Uterus (tissue), 3 donors: ENCODE measurements at regions not wholly inside any gene's neighbourhood (a gene's known extent, or its start where the extent isn't known, plus 50 kb on each side); places are given as distances from the start of the nearest gene placed in this dataset.

ENCODE experiments used
- DNase-seq, 2 donors: peaks; one replicate each; pipeline ENCODE4 v3.0.0-alpha.2; 2019 to 2020
- H3K27ac ChIP-seq, 2 donors: fragments of 200-600 bp; sonication (generic); 1 replicate in 1 of 2; 2 replicates in 1 of 2; pipeline ENCODE4 v1.5.1; 2016 to 2018
- H3K27me3 ChIP-seq, 2 donors: fragments of 200-600 bp; sonication (generic); one replicate each; pipeline ENCODE4 v1.5.1; 2018 to 2019; ENCODE audit warnings: control low read depth in 1 of 2
- H3K36me3 ChIP-seq, 2 donors: fragments of 200-600 bp; sonication (generic); one replicate each; pipeline ENCODE4 v1.5.1; 2019; ENCODE audit warnings: control low read depth in 1 of 2
- H3K4me1 ChIP-seq, 2 donors: fragments of 200-600 bp; sonication (generic); one replicate each; pipeline ENCODE4 v1.5.1; 2018 to 2019; ENCODE audit warnings: control low read depth in 1 of 2
- H3K4me3 ChIP-seq, 2 donors: fragments of 200-600 bp; sonication (generic); 1 replicate in 1 of 2; 2 replicates in 1 of 2; pipeline ENCODE4 v1.5.1; 2018 to 2019; ENCODE audit warnings: mild to moderate bottlenecking in 1 of 2
- H3K9me3 ChIP-seq, 2 donors: fragments of 200-600 bp; sonication (generic); one replicate each; pipeline ENCODE4 v1.5.1; 2019; ENCODE audit warnings: control low read depth in 1 of 2
- CTCF ChIP-seq, 4 experiments: fragments of 200-600 bp in 2 of 4; fragments of 450-650 bp in 2 of 4; sonication (generic) in 2 of 4; IDR thresholded peaks; one replicate each; pipeline ENCODE4 v1.5.1; 2016 to 2019; ENCODE audit warnings: antibody characterized with exemption in 4 of 4, mild to moderate bottlenecking in 2 of 4, moderate library complexity in 1 of 4
- POLR2A ChIP-seq, 2 donors: fragments of 450-650 bp; IDR thresholded peaks; one replicate each; pipeline ENCODE4 v1.6.1; 2016; ENCODE audit warnings: antibody characterized with exemption in 2 of 2, mild to moderate bottlenecking in 1 of 2, moderate library complexity in 1 of 2
- intact Hi-C: fragments of 100-400 bp; cut with DNase I; formaldehyde crosslinking; loops from one replicate; pipeline ENCODE4 v1.15.1; 2023; ENCODE audit warnings: low total_unique reads
- donor health status: DM: yes; HTN: yes; CAD: no.

- H3K36me3 ChIP-seq, result no peaks in the 10 kb centered on the region
Measured at GRCh38 chr12:107169200-107169599, 75.9 kb upstream of the CRY1 start.

GRCh38 chr12:107178776-107179175, 85.4 kb upstream of the CRY1 start:
- intact Hi-C loops, result no loop called here
- Histone ChIP-seq H3K4me1 (no peaks in the 10 kb centered on the region), H3K27me3 (no peaks in the 10 kb centered on the region), H3K4me3 (no peak overlapping the region), H3K27ac (no peak overlapping the region), H3K9me3 (no peaks in the 10 kb centered on the region), H3K36me3 (no peaks in the 10 kb centered on the region)
- no peak for DNase-seq
- TF ChIP-seq POLR2A (IDR thresholded peaks at IDR 0.05), result no peak

More at GRCh38 chr12:107169200-107169599, 75.9 kb upstream of the CRY1 start:
- no peaks in the 10 kb centered on the region for H3K4me1 ChIP-seq
- no peaks in the 10 kb centered on the region for H3K9me3 ChIP-seq
- intact Hi-C loops, result no loop called here
- DNase-seq, result no peak
- H3K27me3 ChIP-seq, result no peaks in the 10 kb centered on the region
- no peak for TF ChIP-seq POLR2A (IDR thresholded peaks at IDR 0.05)
- no peak for TF ChIP-seq CTCF (IDR thresholded peaks at IDR 0.05)
- H3K4me3 ChIP-seq, result no peak overlapping the region
- H3K27ac ChIP-seq, result no peak overlapping the region

- DNase-seq, result no peak
- Histone ChIP-seq H3K9me3 (no peaks in the 10 kb centered on the region), H3K36me3 (no peaks in the 10 kb centered on the region), H3K4me1 (no peaks in the 10 kb centered on the region), H3K4me3 (no peak overlapping the region), H3K27me3 (no peaks in the 10 kb centered on the region), H3K27ac (no peak overlapping the region)
- TF ChIP-seq POLR2A (IDR thresholded peaks at IDR 0.05), result no peak
- no peak for TF ChIP-seq CTCF (IDR thresholded peaks at IDR 0.05)
- intact Hi-C loops, result no loop called here
Measured at GRCh38 chr12:107179871-107180270, 86.5 kb upstream of the CRY1 start.

GRCh38 chr12:107180272-107180671, 86.9 kb upstream of the CRY1 start:
- Histone ChIP-seq H3K36me3 (no peaks in the 10 kb centered on the region), H3K9me3 (no peaks in the 10 kb centered on the region), H3K27me3 (no peaks in the 10 kb centered on the region), H3K4me3 (no peak overlapping the region), H3K27ac (no peak overlapping the region), H3K4me1 (no peaks in the 10 kb centered on the region)
- intact Hi-C loops, result no loop called here
- TF ChIP-seq POLR2A (IDR thresholded peaks at IDR 0.05) (no peak), CTCF (IDR thresholded peaks at IDR 0.05) (no peak)
- no peak for DNase-seq

GRCh38 chr12:107184359-107184930, 91.1 kb upstream of the CRY1 start:
- H3K9me3 ChIP-seq, result no peaks in the 10 kb centered on the region
- H3K36me3 ChIP-seq, result no peaks in the 10 kb centered on the region
- H3K4me3 ChIP-seq, result no peak overlapping the region
- no peak for TF ChIP-seq POLR2A (IDR thresholded peaks at IDR 0.05)
- TF ChIP-seq CTCF (IDR thresholded peaks at IDR 0.05), result no peak
- DNase-seq, result no peak
- H3K4me1 ChIP-seq, result no peaks in the 10 kb centered on the region
- H3K27ac ChIP-seq, result no peak overlapping the region
- intact Hi-C loops, result no loop called here
- no peaks in the 10 kb centered on the region for H3K27me3 ChIP-seq

GRCh38 chr12:107196681-107197080, 103.3 kb upstream of the CRY1 start:
- Histone ChIP-seq H3K4me1 (no peaks in the 10 kb centered on the region), H3K36me3 (no peaks in the 10 kb centered on the region), H3K27me3 (no peaks in the 10 kb centered on the region), H3K4me3 (no peak overlapping the region), H3K9me3 (no peaks in the 10 kb centered on the region), H3K27ac (no peak overlapping the region)
- intact Hi-C loops, result no loop called here
- DNase-seq, result no peak
- TF ChIP-seq CTCF (IDR thresholded peaks at IDR 0.05) (no peak), POLR2A (IDR thresholded peaks at IDR 0.05) (no peak)
